Pancreas (tissue), 10 donors: ENCODE measurements at regions not wholly inside any gene's neighbourhood (a gene's known extent, or its start where the extent isn't known, plus 50 kb on each side); places are given as distances from the start of the nearest gene placed in this dataset.

Experiments used
- ATAC-seq, 4 donors: fragments of 200-7000 bp; cut with Tn5 transposase; one replicate each; pipeline versions ENCODE4 v1.8.0 to v1.9.1; 2020; ENCODE audit warnings: mild to moderate bottlenecking in 4 of 4, moderate library complexity in 4 of 4
- DNase-seq, 6 donors: peaks; one replicate each; pipeline ENCODE4 v3.0.0-alpha.2; 2020
- FAIRE-seq: peaks from 2 replicates; lab custom pipeline; 2012; peaks lifted over from hg19 to GRCh38; lab: Jason Lieb, UNC
- H3K27ac ChIP-seq, 4 donors: fragments of 200-600 bp; sonication (generic); 1 replicate in 3 of 4; 2 replicates in 1 of 4; pipeline versions ENCODE4 v1.5.0 to v1.8.0; 2020
- H3K27me3 ChIP-seq, 4 donors: fragments of 200-600 bp; one replicate each; pipeline ENCODE4 v1.8.0; 2021
- H3K36me3 ChIP-seq, 3 donors: fragments of 200-600 bp; sonication (generic) in 1 of 3; one replicate each; pipeline versions ENCODE4 v1.5.0 to v1.8.0; 2020 to 2021
- H3K4me1 ChIP-seq, 3 donors: fragments of 200-600 bp; one replicate each; pipeline ENCODE4 v1.8.0; 2021
- H3K4me3 ChIP-seq, 4 donors: fragments of 200-600 bp; sonication (generic) in 2 of 4; one replicate each; pipeline versions ENCODE4 v1.5.0 to v1.8.0; 2020 to 2021
- H3K9me3 ChIP-seq, 4 donors: fragments of 200-600 bp; one replicate each; pipeline ENCODE4 v1.8.0; 2021
- WGBS, 2 donors: extraction: QIAGEN DNeasy Blood & Tissue Kit; methylation state at CpG; one replicate each; pipeline ENCODE4 v1.1.7; 2013; 5-methylcytosine and 5-hydroxymethylcytosine counted together
- intact Hi-C, 3 donors: fragments of 100-400 bp; cut with DNase I; formaldehyde crosslinking; loops; one replicate each; pipeline versions ENCODE4 v1.11.1 to v1.14.2; 2022
- TF ChIP-seq, protein P1 (sequence below), 4 donors: fragments of 200-600 bp; sonication (generic) in 3 of 4; IDR thresholded peaks; one replicate each; pipeline versions ENCODE4 v1.5.0 to v1.8.0; 2021; ENCODE audit warnings: antibody characterized with exemption in 4 of 4
- donor health status: healthy with polysubstance abuse.
- donor health status: DM: no; HTN: no; CAD: no; lungs with moderate emphysema.
- donor health status: DM: no; HTN: no; CAD: no.
- donor health status: control.
- donor health status: control.
- donor health status: Bipolar disorder and iron deficiency.
- donor health status: DM: yes; HTN: yes; CAD: no.
- donor health status: DM: no; HTN: no; CAD: no.
- donor health status: DM: no; HTN: no; CAD: no.
- donor health status: DM: yes; HTN: yes; CAD: no.

DNA sequence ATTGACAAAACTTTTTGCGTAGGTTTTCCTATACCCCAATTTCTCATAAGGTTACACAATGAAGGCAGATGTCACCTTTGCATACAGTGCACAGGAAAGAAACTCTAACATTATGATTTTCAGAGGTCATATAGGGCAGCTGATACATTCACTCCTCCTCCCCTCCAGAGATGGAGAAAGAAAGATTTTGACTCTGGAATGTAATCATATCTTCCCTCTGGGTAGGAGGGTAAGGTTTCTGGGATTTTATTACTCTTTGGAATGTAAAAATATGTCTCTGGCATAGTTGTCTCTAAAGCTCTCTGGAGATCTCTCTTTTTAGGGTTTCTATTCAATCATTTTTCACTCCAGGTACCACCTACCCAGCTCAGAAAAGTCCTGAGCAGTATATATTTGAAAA lies 398.3 kb downstream of the GPD2 start:
- TF ChIP-seq, protein P1, sequence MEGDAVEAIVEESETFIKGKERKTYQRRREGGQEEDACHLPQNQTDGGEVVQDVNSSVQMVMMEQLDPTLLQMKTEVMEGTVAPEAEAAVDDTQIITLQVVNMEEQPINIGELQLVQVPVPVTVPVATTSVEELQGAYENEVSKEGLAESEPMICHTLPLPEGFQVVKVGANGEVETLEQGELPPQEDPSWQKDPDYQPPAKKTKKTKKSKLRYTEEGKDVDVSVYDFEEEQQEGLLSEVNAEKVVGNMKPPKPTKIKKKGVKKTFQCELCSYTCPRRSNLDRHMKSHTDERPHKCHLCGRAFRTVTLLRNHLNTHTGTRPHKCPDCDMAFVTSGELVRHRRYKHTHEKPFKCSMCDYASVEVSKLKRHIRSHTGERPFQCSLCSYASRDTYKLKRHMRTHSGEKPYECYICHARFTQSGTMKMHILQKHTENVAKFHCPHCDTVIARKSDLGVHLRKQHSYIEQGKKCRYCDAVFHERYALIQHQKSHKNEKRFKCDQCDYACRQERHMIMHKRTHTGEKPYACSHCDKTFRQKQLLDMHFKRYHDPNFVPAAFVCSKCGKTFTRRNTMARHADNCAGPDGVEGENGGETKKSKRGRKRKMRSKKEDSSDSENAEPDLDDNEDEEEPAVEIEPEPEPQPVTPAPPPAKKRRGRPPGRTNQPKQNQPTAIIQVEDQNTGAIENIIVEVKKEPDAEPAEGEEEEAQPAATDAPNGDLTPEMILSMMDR (IDR thresholded peaks at IDR 0.05), result no peak
- Histone ChIP-seq H3K27ac (no peak overlapping the region), H3K4me3 (no peak overlapping the region), H3K4me1 (no peaks in the 10 kb centered on the region), H3K9me3 (no peaks in the 10 kb centered on the region), H3K27me3 (no peaks in the 10 kb centered on the region), H3K36me3 (no peaks in the 10 kb centered on the region)
- intact Hi-C loops, result no loop called here
- WGBS, 2 donors, result 77 to 79% methylated on average over 1 of the region's 1 CpG
- DNase-seq (no peak), ATAC-seq (no peak), FAIRE-seq (no peak)

- no peak overlapping the region for H3K27ac ChIP-seq
- WGBS, 2 donors, result 61% methylated on average over 6 of the region's 6 CpGs
- no peak overlapping the region for H3K4me3 ChIP-seq
- H3K9me3 ChIP-seq, result no peaks in the 10 kb centered on the region
- TF ChIP-seq, protein P1 (IDR thresholded peaks at IDR 0.05), result no peak
- FAIRE-seq (no peak), ATAC-seq (no peak), DNase-seq (no peak)
- no peaks in the 10 kb centered on the region for H3K36me3 ChIP-seq
- H3K4me1 ChIP-seq, result no peaks in the 10 kb centered on the region
- no peaks in the 10 kb centered on the region for H3K27me3 ChIP-seq
- intact Hi-C loops, result no loop called here
These were observed 401.6 kb downstream of the GPD2 start for GRCh38 chr2:156837635-156838370.

GRCh38 chr2:156841321-156841720 lies 405.1 kb downstream of the GPD2 start:
- DNase-seq (no peak), FAIRE-seq (no peak), ATAC-seq (no peak)
- Histone ChIP-seq H3K27ac (no peak overlapping the region), H3K36me3 (no peaks in the 10 kb centered on the region), H3K27me3 (no peaks in the 10 kb centered on the region), H3K4me1 (no peaks in the 10 kb centered on the region), H3K9me3 (no peaks in the 10 kb centered on the region), H3K4me3 (no peak overlapping the region)
- TF ChIP-seq, protein P1 (IDR thresholded peaks at IDR 0.05), result no peak
- WGBS, 2 donors, result 72 to 82% methylated on average over 3 of the region's 3 CpGs
- intact Hi-C loops, result no loop called here

GRCh38 chr2:156845806-156846558 lies 409.8 kb downstream of the GPD2 start:
- Histone ChIP-seq H3K27ac (no peak overlapping the region), H3K4me3 (no peak overlapping the region), H3K27me3 (no peaks in the 10 kb centered on the region), H3K36me3 (no peaks in the 10 kb centered on the region), H3K4me1 (no peaks in the 10 kb centered on the region), H3K9me3 (no peaks in the 10 kb centered on the region)
- 54 to 62% methylated on average over 4 of the region's 4 CpGs for WGBS, 2 donors
- ATAC-seq, result no peak
- TF ChIP-seq, protein P1 (IDR thresholded peaks at IDR 0.05), result no peak
- DNase-seq, result no peak
- no peak for FAIRE-seq
- intact Hi-C loops, result no loop called here

GRCh38 chr2:156852210-156852609 lies 405.3 kb upstream of the GALNT5 start:
- Histone ChIP-seq H3K27ac (no peak overlapping the region), H3K4me1 (no peaks in the 10 kb centered on the region), H3K36me3 (no peaks in the 10 kb centered on the region), H3K27me3 (no peaks in the 10 kb centered on the region), H3K9me3 (no peaks in the 10 kb centered on the region), H3K4me3 (no peak overlapping the region)
- ATAC-seq, result no peak
- TF ChIP-seq, protein P1 (IDR thresholded peaks at IDR 0.05), result no peak
- no peak for FAIRE-seq
- 65 to 83% methylated on average over 4 of the region's 4 CpGs for WGBS, 2 donors
- DNase-seq, result no peak
- intact Hi-C loops, result no loop called here
